Cardiac muscle cell (in vitro differentiated cells and primary cell): ENCODE measurements at regions not wholly inside any gene's neighbourhood (a gene's known extent, or its start where the extent isn't known, plus 50 kb on each side); places are given as distances from the start of the nearest gene placed in this dataset.
"Not testable (repeated sequence)": the region's sequence is repeated elsewhere in the genome, so short reads cannot be mapped to it uniquely, and the experiment has no call there.

Experiments
- DNase-seq, 2 donors: peaks; one replicate each; pipeline versions ENCODE4 v3.0.0 to v3.0.0-alpha.2; 2010 to 2017; ENCODE audit warnings: low read depth in 1 of 2, low spot score in 1 of 2
- H3K27ac ChIP-seq: fragments of 200-600 bp; sonication (generic); 2 replicates; pipeline ENCODE4 v1.5.1; 2016
- H3K27me3 ChIP-seq: fragments of 200-600 bp; sonication (generic); 2 replicates; pipeline ENCODE4 v1.6.0; 2016; ENCODE audit warnings: control low read depth
- H3K36me3 ChIP-seq: fragments of 200-600 bp; sonication (generic); 2 replicates; pipeline ENCODE4 v1.5.1; 2016; ENCODE audit warnings: control low read depth
- H3K4me1 ChIP-seq: fragments of 200-600 bp; sonication (generic); 2 replicates; pipeline ENCODE4 v1.8.1; 2017; ENCODE audit warnings: low read depth, mild to moderate bottlenecking, mixed run types
- H3K4me3 ChIP-seq: fragments of 200-600 bp; sonication (generic); 2 replicates; pipeline ENCODE4 v1.5.1; 2016; ENCODE audit warnings: mild to moderate bottlenecking
- H3K9me3 ChIP-seq: fragments of 200-600 bp; sonication (generic); 2 replicates; pipeline ENCODE4 v1.5.1; 2017; ENCODE audit warnings: low read depth, mild to moderate bottlenecking, control low read depth
- TF ChIP-seq, protein P1 (sequence below): IDR thresholded peaks from 2 replicates; pipeline ENCODE4 v1.5.1; 2012; ENCODE audit warnings: low read depth, mild to moderate bottlenecking, low read length

- no peak for DNase-seq
- H3K4me1 ChIP-seq: no peaks in the 10 kb centered on the region
- TF ChIP-seq, protein P1, sequence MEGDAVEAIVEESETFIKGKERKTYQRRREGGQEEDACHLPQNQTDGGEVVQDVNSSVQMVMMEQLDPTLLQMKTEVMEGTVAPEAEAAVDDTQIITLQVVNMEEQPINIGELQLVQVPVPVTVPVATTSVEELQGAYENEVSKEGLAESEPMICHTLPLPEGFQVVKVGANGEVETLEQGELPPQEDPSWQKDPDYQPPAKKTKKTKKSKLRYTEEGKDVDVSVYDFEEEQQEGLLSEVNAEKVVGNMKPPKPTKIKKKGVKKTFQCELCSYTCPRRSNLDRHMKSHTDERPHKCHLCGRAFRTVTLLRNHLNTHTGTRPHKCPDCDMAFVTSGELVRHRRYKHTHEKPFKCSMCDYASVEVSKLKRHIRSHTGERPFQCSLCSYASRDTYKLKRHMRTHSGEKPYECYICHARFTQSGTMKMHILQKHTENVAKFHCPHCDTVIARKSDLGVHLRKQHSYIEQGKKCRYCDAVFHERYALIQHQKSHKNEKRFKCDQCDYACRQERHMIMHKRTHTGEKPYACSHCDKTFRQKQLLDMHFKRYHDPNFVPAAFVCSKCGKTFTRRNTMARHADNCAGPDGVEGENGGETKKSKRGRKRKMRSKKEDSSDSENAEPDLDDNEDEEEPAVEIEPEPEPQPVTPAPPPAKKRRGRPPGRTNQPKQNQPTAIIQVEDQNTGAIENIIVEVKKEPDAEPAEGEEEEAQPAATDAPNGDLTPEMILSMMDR: no peak
- no peaks in the 10 kb centered on the region for H3K9me3 ChIP-seq
- H3K4me3 ChIP-seq: no peak overlapping the region
- no peaks in the 10 kb centered on the region for H3K27me3 ChIP-seq
- H3K27ac ChIP-seq: no peak overlapping the region
- no peaks in the 10 kb centered on the region for H3K36me3 ChIP-seq
These were observed 160.9 kb upstream of the CCNG1 start for GRCh38 chr5:163276466-163276865.

DNA sequence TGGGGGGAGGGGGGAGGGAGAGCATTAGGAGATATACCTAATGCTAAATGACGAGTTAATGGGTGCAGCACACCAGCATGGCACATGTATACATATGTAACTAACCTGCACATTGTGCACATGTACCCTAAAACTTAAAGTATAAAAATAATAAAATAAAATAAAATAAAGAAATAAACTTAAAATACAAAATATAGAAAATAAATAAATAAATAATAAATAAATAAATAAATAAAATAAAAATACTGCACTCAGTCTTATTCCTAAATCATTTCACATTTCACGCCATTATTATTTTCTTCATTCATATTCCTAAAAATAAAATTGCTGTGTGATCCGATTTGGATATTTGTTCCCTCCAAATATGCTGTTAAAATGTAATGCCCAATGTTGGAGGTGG is 156.5 kb upstream of the CCNG1 start:
- not testable (repeated sequence) for H3K4me1 ChIP-seq, H3K27me3 ChIP-seq

GRCh38 chr5:163281512-163281911 is 155.9 kb upstream of the CCNG1 start:
- Histone ChIP-seq H3K4me1 (no peaks in the 10 kb centered on the region), H3K36me3 (no peaks in the 10 kb centered on the region), H3K4me3 (no peak overlapping the region), H3K27me3 (no peaks in the 10 kb centered on the region), H3K9me3 (no peaks in the 10 kb centered on the region), H3K27ac (no peak overlapping the region)
- DNase-seq: no peak
- TF ChIP-seq, protein P1: no peak

More for the DNA sequence above, 156.5 kb upstream of the CCNG1 start:
- H3K36me3 ChIP-seq, H3K9me3 ChIP-seq, H3K27ac ChIP-seq, DNase-seq, H3K4me3 ChIP-seq: not testable (repeated sequence)

DNA sequence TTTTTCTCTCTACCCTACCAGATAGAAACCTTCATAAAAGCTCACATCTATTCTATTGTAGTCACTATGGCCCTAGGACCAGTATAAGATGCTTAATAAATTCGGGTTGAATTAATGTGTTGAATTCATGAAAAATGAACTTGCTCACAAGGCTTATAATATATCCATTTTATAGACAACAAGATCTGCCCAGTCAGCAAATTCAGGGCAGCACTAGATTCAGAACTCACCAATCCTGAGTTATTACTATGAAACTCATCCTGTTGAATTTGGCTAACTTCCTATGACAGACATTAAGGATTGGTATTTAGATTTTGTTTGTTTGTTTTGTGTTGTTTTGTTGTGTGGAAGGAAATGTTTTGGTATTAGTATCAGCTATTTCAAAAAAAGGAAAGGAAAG is 143.6 kb upstream of the CCNG1 start:
- Histone ChIP-seq H3K27ac (no peak overlapping the region), H3K27me3 (no peaks in the 10 kb centered on the region), H3K4me3 (no peak overlapping the region), H3K36me3 (no peaks in the 10 kb centered on the region), H3K4me1 (no peaks in the 10 kb centered on the region), H3K9me3 (no peaks in the 10 kb centered on the region)
- TF ChIP-seq, protein P1: no peak
- DNase-seq: no peak

- TF ChIP-seq, protein P1: no peak
- Histone ChIP-seq H3K9me3 (no peaks in the 10 kb centered on the region), H3K27ac (no peak overlapping the region), H3K27me3 (no peaks in the 10 kb centered on the region), H3K4me1 (no peaks in the 10 kb centered on the region), H3K4me3 (no peak overlapping the region), H3K36me3 (no peaks in the 10 kb centered on the region)
- no peak for DNase-seq
These were observed 133.7 kb upstream of the CCNG1 start for GRCh38 chr5:163303718-163304117.

- Histone ChIP-seq H3K4me3 (no peak overlapping the region), H3K9me3 (no peaks in the 10 kb centered on the region), H3K4me1 (no peaks in the 10 kb centered on the region), H3K27me3 (no peaks in the 10 kb centered on the region), H3K27ac (no peak overlapping the region), H3K36me3 (no peaks in the 10 kb centered on the region)
- TF ChIP-seq, protein P1: no peak
- no peak for DNase-seq
These were observed 131.7 kb upstream of the CCNG1 start for GRCh38 chr5:163305655-163306054.
